Smooth muscle cell (in vitro differentiated cells): ENCODE measurements at regions not wholly inside any gene's neighbourhood (a gene's known extent, or its start where the extent isn't known, plus 50 kb on each side); places are given as distances from the start of the nearest gene placed in this dataset.

Experiments
- DNase-seq: peaks from one replicate; lab custom pipeline; 2025; ENCODE audit not compliant: unreplicated experiment; lab: John Stamatoyannopoulos, UW
- H2AFZ ChIP-seq: fragments of 200-600 bp; sonication (generic); 2 replicates; pipeline ENCODE4 v1.6.0; 2016; ENCODE audit warnings: antibody characterized with exemption, low read depth, mild to moderate bottlenecking
- H3F3A ChIP-seq: fragments of 200-600 bp; sonication (generic); 2 replicates; pipeline ENCODE4 v1.6.0; 2017; ENCODE audit warnings: antibody characterized with exemption, low read depth
- H3K27ac ChIP-seq: fragments of 200-600 bp; sonication (generic); 2 replicates; pipeline ENCODE4 v1.5.1; 2016; ENCODE audit warnings: low read depth, mild to moderate bottlenecking
- H3K27me3 ChIP-seq: fragments of 200-600 bp; sonication (generic); 2 replicates; pipeline ENCODE4 v1.6.1; 2016; ENCODE audit warnings: low read depth, mild to moderate bottlenecking
- H3K36me3 ChIP-seq: fragments of 200-600 bp; sonication (generic); 2 replicates; pipeline ENCODE4 v1.5.1; 2016; ENCODE audit warnings: low read depth
- H3K4me1 ChIP-seq: fragments of 200-600 bp; sonication (generic); 2 replicates; pipeline ENCODE4 v1.5.1; 2016; ENCODE audit warnings: low read depth
- H3K4me2 ChIP-seq: fragments of 200-600 bp; sonication (generic); 2 replicates; pipeline ENCODE4 v1.6.0; 2016; ENCODE audit warnings: mild to moderate bottlenecking
- H3K4me3 ChIP-seq: fragments of 200-600 bp; sonication (generic); 2 replicates; pipeline ENCODE4 v1.5.1; 2016; ENCODE audit warnings: mild to moderate bottlenecking
- H3K79me2 ChIP-seq: fragments of 200-600 bp; sonication (generic); 2 replicates; pipeline ENCODE4 v1.6.0; 2016; ENCODE audit warnings: low read depth, mild to moderate bottlenecking
- H3K9ac ChIP-seq: fragments of 200-600 bp; sonication (generic); 2 replicates; pipeline ENCODE4 v1.6.0; 2016; ENCODE audit warnings: low read depth
- H3K9me3 ChIP-seq: fragments of 200-600 bp; sonication (generic); replicated peaks from 2 replicates; pipeline ENCODE4 v1.5.1; 2016; ENCODE audit warnings: low read depth
- H4K20me1 ChIP-seq: fragments of 200-600 bp; sonication (generic); 2 replicates; pipeline ENCODE4 v1.6.0; 2016; ENCODE audit warnings: low read depth
- WGBS: methylation state at CpG from one replicate; pipeline ENCODE4 v1.1.7; 2016; ENCODE audit warnings: low lambda C conversion rate; 5-methylcytosine and 5-hydroxymethylcytosine counted together
- TF ChIP-seq, protein P1 (sequence below): fragments of 200-600 bp; sonication (generic); IDR thresholded peaks from 2 replicates; pipeline ENCODE4 v1.5.1; 2017; ENCODE audit warnings: borderline replicate concordance, mild to moderate bottlenecking, antibody characterized with exemption; ENCODE audit not compliant: insufficient read depth, poor library complexity, severe bottlenecking

DNA sequence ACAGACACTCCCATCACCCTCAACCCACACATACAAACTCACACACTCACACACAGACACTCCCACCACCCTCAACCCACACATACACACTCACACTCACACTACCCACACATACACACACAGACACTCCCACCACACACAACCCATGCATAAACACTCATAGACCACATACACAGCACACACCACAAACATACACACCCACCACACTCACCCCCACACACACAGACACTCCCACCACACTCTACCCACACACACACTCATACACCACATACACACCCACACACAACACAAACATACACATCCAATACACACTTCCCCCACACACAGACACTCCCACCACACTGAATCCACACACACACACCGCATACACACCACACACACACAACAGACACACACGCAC is 521.2 kb downstream of the TCERG1L start:
- no peak overlapping the region for H3K4me3 ChIP-seq
- no peaks in the 10 kb centered on the region for H3K4me1 ChIP-seq
- DNase-seq, result no peak
- no peak overlapping the region for H3K27ac ChIP-seq
- TF ChIP-seq, protein P1, sequence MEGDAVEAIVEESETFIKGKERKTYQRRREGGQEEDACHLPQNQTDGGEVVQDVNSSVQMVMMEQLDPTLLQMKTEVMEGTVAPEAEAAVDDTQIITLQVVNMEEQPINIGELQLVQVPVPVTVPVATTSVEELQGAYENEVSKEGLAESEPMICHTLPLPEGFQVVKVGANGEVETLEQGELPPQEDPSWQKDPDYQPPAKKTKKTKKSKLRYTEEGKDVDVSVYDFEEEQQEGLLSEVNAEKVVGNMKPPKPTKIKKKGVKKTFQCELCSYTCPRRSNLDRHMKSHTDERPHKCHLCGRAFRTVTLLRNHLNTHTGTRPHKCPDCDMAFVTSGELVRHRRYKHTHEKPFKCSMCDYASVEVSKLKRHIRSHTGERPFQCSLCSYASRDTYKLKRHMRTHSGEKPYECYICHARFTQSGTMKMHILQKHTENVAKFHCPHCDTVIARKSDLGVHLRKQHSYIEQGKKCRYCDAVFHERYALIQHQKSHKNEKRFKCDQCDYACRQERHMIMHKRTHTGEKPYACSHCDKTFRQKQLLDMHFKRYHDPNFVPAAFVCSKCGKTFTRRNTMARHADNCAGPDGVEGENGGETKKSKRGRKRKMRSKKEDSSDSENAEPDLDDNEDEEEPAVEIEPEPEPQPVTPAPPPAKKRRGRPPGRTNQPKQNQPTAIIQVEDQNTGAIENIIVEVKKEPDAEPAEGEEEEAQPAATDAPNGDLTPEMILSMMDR, result no peak
- no peak overlapping the region for H3K4me2 ChIP-seq
- WGBS, result 33% methylated on average over 1 of the region's 2 CpGs
- H3F3A ChIP-seq, result no peaks in the 10 kb centered on the region
- H3K79me2 ChIP-seq, result no peaks in the 10 kb centered on the region
- no peaks in the 10 kb centered on the region for H4K20me1 ChIP-seq
- no peak overlapping the region for H2AFZ ChIP-seq
- no peak overlapping the region for H3K9ac ChIP-seq
- H3K9me3 ChIP-seq, result no peaks in the 10 kb centered on the region
- H3K27me3 ChIP-seq, result no peaks in the 10 kb centered on the region
- H3K36me3 ChIP-seq, result no peaks in the 10 kb centered on the region

DNA sequence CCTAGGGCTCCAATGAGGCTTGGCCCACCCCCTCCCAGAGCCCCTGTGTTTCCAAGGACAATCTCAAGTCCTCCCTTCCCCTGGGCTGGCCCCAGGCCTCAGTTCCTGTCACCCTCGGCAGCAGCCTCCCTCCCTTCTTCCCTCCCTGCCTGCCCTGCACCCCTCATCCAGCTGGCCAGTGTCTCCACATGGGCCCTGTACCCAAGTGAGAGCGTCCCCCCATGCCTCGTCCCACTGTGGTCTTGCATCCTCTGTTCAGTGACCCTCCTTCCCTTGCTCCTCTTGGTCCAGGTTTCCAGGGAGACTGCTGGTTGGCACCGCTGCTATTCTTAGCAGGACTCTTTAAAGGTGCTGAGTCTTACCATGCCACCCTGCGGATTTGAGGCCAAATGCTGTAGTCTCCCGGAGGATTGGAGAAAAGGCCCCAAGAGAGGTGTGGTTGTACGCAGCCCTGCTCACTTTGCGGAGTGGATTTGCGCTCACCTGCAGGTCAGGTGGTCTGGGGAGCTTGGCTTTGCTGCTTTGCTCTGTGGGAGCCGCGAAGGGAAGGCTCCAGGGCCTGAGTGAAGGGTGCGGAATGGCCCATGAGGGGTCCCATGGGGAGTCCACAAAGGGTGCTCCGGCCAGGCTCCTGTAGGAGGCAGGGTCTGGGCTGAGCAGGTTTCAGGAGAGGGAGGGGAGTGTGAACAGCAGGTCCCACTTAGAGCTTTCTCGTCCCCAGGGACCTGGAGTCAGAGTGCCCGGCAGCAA is 519.2 kb downstream of the TCERG1L start:
- no peaks in the 10 kb centered on the region for H3K9me3 ChIP-seq
- H2AFZ ChIP-seq, result no peak overlapping the region
- WGBS, result 89% methylated on average over 15 of the region's 15 CpGs
- H3K4me3 ChIP-seq, result no peak overlapping the region
- DNase-seq, result no peak
- H3K36me3 ChIP-seq, result no peaks in the 10 kb centered on the region
- no peak overlapping the region for H3K4me2 ChIP-seq
- H3K79me2 ChIP-seq, result no peaks in the 10 kb centered on the region
- no peak overlapping the region for H3K9ac ChIP-seq
- no peaks in the 10 kb centered on the region for H3F3A ChIP-seq
- H4K20me1 ChIP-seq, result no peaks in the 10 kb centered on the region
- no peaks in the 10 kb centered on the region for H3K4me1 ChIP-seq
- TF ChIP-seq, protein P1, result no peak
- no peaks in the 10 kb centered on the region for H3K27me3 ChIP-seq
- H3K27ac ChIP-seq, result no peak overlapping the region

DNA sequence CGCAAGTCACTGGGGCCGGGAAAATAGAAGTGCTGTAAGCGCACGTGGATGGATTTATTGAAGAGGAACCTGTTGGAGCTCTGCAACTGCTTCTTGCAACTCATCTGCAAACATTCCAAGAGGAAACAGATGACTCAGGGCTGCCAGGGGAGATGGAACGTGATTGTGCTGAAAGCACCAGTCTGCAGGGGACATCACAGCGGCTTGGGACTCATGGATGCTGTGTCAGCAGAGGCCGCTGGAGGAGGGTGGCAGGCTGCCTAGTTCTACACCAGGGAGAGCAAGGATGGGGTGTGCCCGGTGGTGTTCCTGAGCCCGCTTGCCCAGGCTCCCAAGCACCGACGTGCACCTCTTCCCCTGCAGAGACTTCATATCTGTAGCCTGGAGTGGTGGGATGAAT is 515.7 kb downstream of the TCERG1L start:
- Histone ChIP-seq H3F3A (no peaks in the 10 kb centered on the region), H3K4me1 (no peaks in the 10 kb centered on the region), H3K9ac (no peak overlapping the region), H2AFZ (no peak overlapping the region), H4K20me1 (no peaks in the 10 kb centered on the region), H3K36me3 (no peaks in the 10 kb centered on the region), H3K9me3 (no peaks in the 10 kb centered on the region), H3K27ac (no peak overlapping the region), H3K27me3 (no peaks in the 10 kb centered on the region), H3K79me2 (no peaks in the 10 kb centered on the region), H3K4me3 (no peak overlapping the region), H3K4me2 (no peak overlapping the region)
- TF ChIP-seq, protein P1, result no peak
- 89% methylated on average over 11 of the region's 11 CpGs for WGBS
- DNase-seq, result no peak

GRCh38 chr10:130799532-130799931 is 512.0 kb downstream of the TCERG1L start:
- Histone ChIP-seq H3K4me2 (no peak overlapping the region), H3K9me3 (no peaks in the 10 kb centered on the region), H3K27me3 (no peaks in the 10 kb centered on the region), H3K79me2 (no peaks in the 10 kb centered on the region), H2AFZ (no peak overlapping the region), H3F3A (no peaks in the 10 kb centered on the region), H3K9ac (no peak overlapping the region), H3K36me3 (no peaks in the 10 kb centered on the region), H3K4me1 (no peaks in the 10 kb centered on the region), H3K4me3 (no peak overlapping the region), H3K27ac (no peak overlapping the region), H4K20me1 (no peaks in the 10 kb centered on the region)
- TF ChIP-seq, protein P1, result no peak
- no peak for DNase-seq
- 89% methylated on average over 6 of the region's 6 CpGs for WGBS
